Colonic mucosa (tissue), 4 donors: ENCODE measurements at regions not wholly inside any gene's neighbourhood (a gene's known extent, or its start where the extent isn't known, plus 50 kb on each side); places are given as distances from the start of the nearest gene placed in this dataset.

Experiments
- DNase-seq: peaks from one replicate; pipeline ENCODE4 v3.0.0-alpha.2; 2020
- H3K27ac ChIP-seq: fragments of 200-600 bp; one replicate; pipeline ENCODE4 v1.8.0; 2021
- H3K27me3 ChIP-seq: fragments of 200-600 bp; one replicate; pipeline ENCODE4 v1.8.0; 2021
- H3K36me3 ChIP-seq: fragments of 200-600 bp; one replicate; pipeline ENCODE4 v1.8.0; 2021
- H3K4me1 ChIP-seq: fragments of 200-600 bp; one replicate; pipeline ENCODE4 v1.8.0; 2021; ENCODE audit warnings: mild to moderate bottlenecking
- H3K4me3 ChIP-seq: fragments of 200-600 bp; one replicate; pipeline ENCODE4 v1.8.0; 2021
- H3K9ac ChIP-seq, 2 donors: one replicate each; pipeline ENCODE4 v1.7.0; 2013; ENCODE audit warnings: control low read depth in 2 of 2, low read depth in 2 of 2, low read length in 2 of 2
- H3K9me3 ChIP-seq: fragments of 200-600 bp; one replicate; pipeline ENCODE4 v1.8.0; 2021
- intact Hi-C: fragments of 100-400 bp; cut with DNase I; formaldehyde crosslinking; loops from one replicate; pipeline ENCODE4 v1.14.1; 2022
- TF ChIP-seq, protein P1 (sequence below): fragments of 200-600 bp; IDR thresholded peaks from one replicate; pipeline ENCODE4 v1.8.0; 2022; ENCODE audit warnings: antibody characterized with exemption, mild to moderate bottlenecking
- donor health status: healthy.
- donor health status: DM: no; HTN: no; CAD: no.
- donor health status: DM: no; HTN: no; CAD: no.

DNA sequence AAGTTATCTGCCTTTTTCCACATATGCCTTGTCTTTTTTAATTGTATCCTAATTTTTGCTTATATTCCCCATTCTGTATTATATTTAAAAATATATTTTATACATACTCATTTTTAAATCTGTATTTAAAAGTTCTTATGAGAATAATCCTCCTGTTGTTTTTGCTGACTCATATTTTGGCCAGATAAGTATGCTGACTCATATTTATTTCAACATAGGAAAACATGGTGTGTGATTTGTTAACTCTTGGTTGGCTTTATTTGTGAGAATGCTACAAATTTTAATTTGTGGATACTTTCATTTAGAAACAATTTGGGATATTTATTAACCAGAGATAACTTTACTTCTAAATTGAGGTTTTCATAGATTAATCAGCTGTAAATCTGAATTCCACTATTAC is 587.7 kb downstream of the CPS1 start:
- H3K4me1 ChIP-seq, result no peaks in the 10 kb centered on the region
- H3K4me3 ChIP-seq, result no peak overlapping the region
- TF ChIP-seq, protein P1, sequence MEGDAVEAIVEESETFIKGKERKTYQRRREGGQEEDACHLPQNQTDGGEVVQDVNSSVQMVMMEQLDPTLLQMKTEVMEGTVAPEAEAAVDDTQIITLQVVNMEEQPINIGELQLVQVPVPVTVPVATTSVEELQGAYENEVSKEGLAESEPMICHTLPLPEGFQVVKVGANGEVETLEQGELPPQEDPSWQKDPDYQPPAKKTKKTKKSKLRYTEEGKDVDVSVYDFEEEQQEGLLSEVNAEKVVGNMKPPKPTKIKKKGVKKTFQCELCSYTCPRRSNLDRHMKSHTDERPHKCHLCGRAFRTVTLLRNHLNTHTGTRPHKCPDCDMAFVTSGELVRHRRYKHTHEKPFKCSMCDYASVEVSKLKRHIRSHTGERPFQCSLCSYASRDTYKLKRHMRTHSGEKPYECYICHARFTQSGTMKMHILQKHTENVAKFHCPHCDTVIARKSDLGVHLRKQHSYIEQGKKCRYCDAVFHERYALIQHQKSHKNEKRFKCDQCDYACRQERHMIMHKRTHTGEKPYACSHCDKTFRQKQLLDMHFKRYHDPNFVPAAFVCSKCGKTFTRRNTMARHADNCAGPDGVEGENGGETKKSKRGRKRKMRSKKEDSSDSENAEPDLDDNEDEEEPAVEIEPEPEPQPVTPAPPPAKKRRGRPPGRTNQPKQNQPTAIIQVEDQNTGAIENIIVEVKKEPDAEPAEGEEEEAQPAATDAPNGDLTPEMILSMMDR, result no peak
- intact Hi-C loops, result no loop called here
- H3K27ac ChIP-seq, result no peak overlapping the region
- no peak for DNase-seq
- no peaks in the 10 kb centered on the region for H3K36me3 ChIP-seq
- no peak overlapping the region for H3K9ac ChIP-seq
- H3K27me3 ChIP-seq, result no peaks in the 10 kb centered on the region
- no peaks in the 10 kb centered on the region for H3K9me3 ChIP-seq

DNA sequence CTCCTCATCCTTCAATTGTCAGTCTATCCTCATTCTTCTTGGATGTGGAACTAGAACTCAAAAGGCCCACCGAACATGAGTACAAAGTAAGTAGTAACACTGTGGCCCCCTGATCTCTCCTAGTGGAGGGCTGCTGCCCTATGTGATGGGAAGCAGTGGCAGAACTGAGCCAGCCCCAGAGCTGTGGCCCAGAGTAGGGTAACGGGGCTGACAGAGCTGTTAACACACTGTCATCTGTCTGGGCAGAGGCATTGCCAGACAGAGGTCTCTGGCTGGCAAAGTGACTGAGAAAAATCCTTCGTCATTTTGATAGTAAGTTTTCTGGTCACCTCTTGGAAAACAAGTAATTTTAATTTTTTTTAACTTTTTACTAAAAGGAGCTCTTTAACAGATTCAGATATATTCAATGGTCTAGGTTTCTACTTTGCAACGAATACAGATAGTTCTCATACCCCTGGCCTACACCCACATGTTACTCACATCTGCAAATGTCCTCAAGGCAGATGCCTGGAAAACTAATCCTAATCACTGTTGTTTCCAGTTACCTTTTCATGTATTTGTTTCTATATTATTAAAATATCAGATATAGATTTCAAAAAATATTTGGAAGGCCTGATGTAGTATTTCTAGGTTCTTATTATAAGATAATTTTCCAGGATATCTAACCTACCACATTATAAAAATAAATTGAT is 588.7 kb downstream of the CPS1 start:
- H3K9me3 ChIP-seq, result no peaks in the 10 kb centered on the region
- H3K27me3 ChIP-seq, result no peaks in the 10 kb centered on the region
- TF ChIP-seq, protein P1, result no peak
- no peak overlapping the region for H3K4me3 ChIP-seq
- H3K4me1 ChIP-seq, result no peaks in the 10 kb centered on the region
- no peak for DNase-seq
- intact Hi-C loops, result no loop called here
- no peaks in the 10 kb centered on the region for H3K36me3 ChIP-seq
- H3K27ac ChIP-seq, result no peak overlapping the region
- H3K9ac ChIP-seq, result no peak overlapping the region

DNA sequence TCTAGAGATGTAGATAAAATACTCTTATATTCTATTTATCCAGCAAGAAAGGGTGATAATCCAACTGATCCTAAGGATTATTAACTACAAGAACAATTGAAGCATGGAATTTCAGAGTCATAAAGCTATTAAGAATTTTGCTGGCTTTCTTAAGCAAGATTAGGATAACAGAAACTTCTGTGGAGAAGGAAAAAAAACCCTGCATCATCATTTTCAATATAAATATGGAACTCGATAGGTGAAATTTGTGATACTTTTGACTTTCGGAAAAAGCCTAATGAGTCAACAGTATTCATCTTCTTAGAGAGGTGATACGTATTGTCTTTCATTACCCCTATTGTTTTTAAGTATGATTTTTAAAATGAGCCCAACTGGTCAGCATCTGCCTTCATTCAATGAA is 593.3 kb downstream of the CPS1 start:
- Histone ChIP-seq H3K9ac (no peak overlapping the region), H3K4me1 (no peaks in the 10 kb centered on the region), H3K36me3 (no peaks in the 10 kb centered on the region), H3K9me3 (no peaks in the 10 kb centered on the region), H3K27ac (no peak overlapping the region), H3K4me3 (no peak overlapping the region), H3K27me3 (no peaks in the 10 kb centered on the region)
- DNase-seq, result no peak
- TF ChIP-seq, protein P1, result no peak
- intact Hi-C loops, result loop anchor here (10.0 kb wide), 1 partner anchor 905 kb away; no protein-coding TSS in a partner anchor

DNA sequence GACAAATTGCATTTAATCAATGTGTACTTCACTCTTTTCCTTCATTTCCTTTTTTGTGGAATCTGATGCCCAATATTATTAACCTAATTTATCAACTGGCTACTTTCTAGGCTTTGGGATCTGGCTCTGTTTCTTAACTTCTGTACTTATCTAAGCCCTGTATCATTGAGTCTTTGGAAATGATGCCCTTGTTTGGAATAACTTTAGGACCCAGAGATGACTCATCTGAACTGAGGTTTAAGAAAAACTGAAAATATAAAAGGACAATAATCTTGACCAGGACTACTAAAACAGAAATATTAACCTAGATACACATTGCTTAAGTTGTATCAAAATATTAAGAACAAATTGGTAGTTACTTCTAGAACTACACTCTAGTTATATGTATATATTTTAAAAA is 600.8 kb downstream of the CPS1 start:
- TF ChIP-seq, protein P1, result no peak
- no peak for DNase-seq
- no peaks in the 10 kb centered on the region for H3K27me3 ChIP-seq
- H3K36me3 ChIP-seq, result no peaks in the 10 kb centered on the region
- H3K4me3 ChIP-seq, result no peak overlapping the region
- no peak overlapping the region for H3K27ac ChIP-seq
- H3K4me1 ChIP-seq, result no peaks in the 10 kb centered on the region
- no peaks in the 10 kb centered on the region for H3K9me3 ChIP-seq
- H3K9ac ChIP-seq, result no peak overlapping the region
- intact Hi-C loops, result loop anchor here (5.0 to 10.0 kb wide), 2 partner anchors 70 to 912 kb away; no protein-coding TSS in a partner anchor

DNA sequence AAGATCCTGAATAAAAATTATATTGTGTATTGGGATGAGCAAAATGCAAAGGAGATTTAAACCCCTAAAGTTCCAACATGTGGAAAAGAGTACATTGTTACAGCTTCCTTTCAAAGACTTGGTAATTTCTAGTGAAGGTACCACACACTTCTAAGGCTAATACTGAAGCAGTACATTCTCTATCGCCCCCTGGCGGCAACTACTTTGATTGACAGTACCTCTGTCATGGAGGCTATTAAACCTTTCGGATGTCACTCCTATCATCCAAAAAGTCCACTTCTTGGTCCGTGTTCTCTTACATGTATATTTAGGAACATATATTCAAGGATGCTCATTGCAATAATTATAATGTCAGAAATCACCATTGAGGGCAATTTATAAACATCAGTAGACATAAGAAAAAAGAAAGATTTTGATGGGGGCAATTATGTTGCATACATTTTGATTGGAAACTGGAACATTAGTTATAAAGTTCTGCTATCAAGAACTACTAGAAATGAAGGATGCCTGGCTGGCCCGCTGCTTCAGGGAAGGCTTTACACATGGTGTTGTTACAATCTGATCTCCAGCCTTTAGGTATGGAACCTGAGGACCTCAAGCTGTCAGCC is 601.6 kb downstream of the CPS1 start:
- H3K4me1 ChIP-seq, result no peaks in the 10 kb centered on the region
- no peak overlapping the region for H3K9ac ChIP-seq
- no peaks in the 10 kb centered on the region for H3K36me3 ChIP-seq
- TF ChIP-seq, protein P1, result peak; percentile 67
- no peak overlapping the region for H3K4me3 ChIP-seq
- H3K27me3 ChIP-seq, result no peaks in the 10 kb centered on the region
- intact Hi-C loops, result loop anchor here (5.0 to 10.0 kb wide), 2 partner anchors 71 to 913 kb away; no protein-coding TSS in a partner anchor
- H3K9me3 ChIP-seq, result no peaks in the 10 kb centered on the region
- peak; percentile 76 for DNase-seq
- H3K27ac ChIP-seq, result no peak overlapping the region
